T47D (cell line): ENCODE measurements at regions not wholly inside any gene's neighbourhood (a gene's known extent, or its start where the extent isn't known, plus 50 kb on each side); places are given as distances from the start of the nearest gene placed in this dataset.
A peak's percentile ranks its signal among the peaks of the same experiment; 100 is the strongest.

Experiments used
- DNase-seq, 2 experiments: peaks; one replicate each; pipeline versions ENCODE4 v3.0.0 to v3.0.0-alpha.2; 2011 to 2012; ENCODE audit warnings: low read depth in 1 of 2, low spot score in 1 of 2
- JUND ChIP-seq: IDR thresholded peaks from 2 replicates; pipeline ENCODE4 v1.6.1; 2012; ENCODE audit warnings: low read depth
- in situ Hi-C: cut with HindIII; loops from 2 replicates; pipeline ENCODE4 v1.10.0; 2016; ENCODE audit warnings: low sequenced_read_pairs, low pct_unique_long_range_greater_than_20kb

DNA sequence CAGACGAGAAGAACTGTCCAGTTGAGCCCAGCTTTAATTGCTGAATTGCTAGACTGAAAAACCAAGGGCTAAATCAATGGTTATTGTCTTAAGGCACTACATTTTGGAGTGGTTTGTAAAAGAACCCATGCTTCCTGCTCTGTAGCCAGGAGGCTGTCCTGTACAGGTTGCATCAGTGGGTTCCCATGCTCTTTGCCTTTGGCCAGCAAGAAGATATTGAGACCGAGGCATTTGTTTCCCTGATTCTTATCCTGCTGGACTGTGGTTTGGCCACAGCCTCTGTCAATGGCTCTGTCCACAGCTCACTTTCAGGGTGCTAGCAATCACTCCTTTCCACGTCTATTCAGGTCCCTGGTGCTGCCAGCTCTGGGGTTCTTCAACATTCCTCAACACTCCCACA lies 89.6 kb downstream of the FAM43A start:
- in situ Hi-C loops = no loop called here
- TF ChIP-seq JUND = no peak
- peak in 1 of 2 experiments; percentile 94 for DNase-seq

DNA sequence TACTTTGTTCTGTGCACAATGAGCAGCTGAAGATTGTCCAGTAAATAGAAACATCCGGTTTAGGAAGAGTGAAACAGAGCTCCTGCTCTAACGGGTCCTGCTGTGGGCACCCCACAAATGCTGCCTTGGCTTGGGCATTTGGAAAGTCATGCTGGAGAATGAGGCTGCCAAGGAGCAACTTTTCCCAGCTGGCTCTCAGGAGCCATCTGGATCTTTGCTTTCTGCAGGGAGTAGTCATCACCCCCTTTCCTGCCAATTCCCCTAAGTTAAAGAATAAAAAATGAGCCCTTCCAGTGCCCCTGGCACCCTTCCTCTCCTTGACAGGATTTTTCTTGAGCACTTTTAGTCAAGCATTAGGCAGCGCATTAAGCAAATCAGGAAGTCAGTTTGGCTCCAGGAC lies 90.0 kb downstream of the FAM43A start:
- in situ Hi-C loops = no loop called here
- no peak for TF ChIP-seq JUND
- DNase-seq = no peak

DNA sequence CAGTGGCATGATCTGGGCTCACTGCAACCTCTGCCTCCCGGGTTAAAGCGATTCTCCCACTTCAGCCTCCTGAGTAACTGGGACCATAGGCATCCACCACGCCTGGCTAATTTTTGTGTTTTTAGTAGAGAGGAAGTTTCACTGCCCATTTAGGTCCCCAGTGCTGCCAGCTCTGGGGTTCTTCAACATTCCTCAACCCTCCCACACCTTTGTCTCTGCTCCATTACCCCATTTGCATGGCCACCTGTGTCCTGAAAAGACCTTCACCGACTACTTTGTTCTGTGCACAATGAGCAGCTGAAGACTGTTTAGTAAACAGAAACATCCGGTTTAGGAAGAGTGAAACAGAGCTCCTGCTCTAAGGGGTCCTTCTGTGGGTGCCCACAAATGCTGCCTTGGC lies 92.0 kb downstream of the FAM43A start:
- DNase-seq = no peak
- in situ Hi-C loops = no loop called here
- TF ChIP-seq JUND = no peak

DNA sequence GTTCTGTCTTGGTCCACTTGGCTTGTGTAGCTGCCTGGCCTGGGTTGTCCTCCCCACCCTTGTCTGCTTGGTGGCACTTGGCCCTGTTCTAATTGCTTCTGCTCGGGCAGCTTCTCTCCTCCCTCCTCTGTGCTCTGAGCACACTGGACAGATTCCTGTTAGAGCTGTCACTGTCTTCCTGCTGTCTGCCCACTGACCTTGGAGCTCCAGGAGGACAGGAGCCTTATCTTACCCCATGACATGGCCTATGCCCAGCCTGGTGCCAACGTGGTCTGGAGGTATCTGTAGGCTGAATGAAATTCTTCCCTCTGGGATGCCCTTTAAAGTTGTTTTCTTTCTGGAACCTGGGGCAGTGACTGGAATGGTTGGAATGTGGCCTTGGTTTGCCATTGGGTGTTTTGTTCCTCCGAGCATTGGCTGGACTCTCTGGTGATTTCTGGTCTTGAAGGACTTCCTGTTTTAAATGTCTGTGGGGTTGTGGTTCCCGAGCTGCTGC lies 94.1 kb downstream of the FAM43A start:
- in situ Hi-C loops = no loop called here
- DNase-seq = peak; percentile 74 to 92
- no peak for TF ChIP-seq JUND

DNA sequence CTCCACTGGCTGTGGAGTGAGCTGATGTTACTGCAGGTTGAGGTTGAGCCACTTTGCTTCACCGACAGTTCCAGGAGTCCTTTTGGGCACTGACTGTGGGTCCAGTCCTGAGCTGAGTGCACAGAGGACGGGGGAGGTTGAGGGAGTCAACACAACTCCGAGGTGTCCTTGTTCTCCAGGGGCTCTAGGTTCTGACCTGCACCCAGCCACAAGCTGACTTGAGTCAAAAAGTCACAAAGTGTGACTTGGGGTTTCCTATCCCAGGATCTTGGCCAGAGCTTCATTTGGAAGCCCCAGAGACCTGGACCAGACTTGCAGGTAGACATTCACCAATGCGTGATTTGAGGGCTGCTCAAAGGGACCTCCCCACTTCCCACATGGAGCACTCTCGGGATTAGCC lies 95.0 kb downstream of the FAM43A start:
- in situ Hi-C loops = no loop called here
- no peak for DNase-seq
- TF ChIP-seq JUND = no peak

- in situ Hi-C loops = no loop called here
- no peak for DNase-seq
- no peak for TF ChIP-seq JUND
Observed at GRCh38 chr3:194781617-194782016, 95.9 kb downstream of the FAM43A start.

GRCh38 chr3:194782698-194783404 lies 97.2 kb downstream of the FAM43A start:
- in situ Hi-C loops = no loop called here
- no peak for TF ChIP-seq JUND
- peak in 1 of 2 experiments; percentile 62 for DNase-seq

DNA sequence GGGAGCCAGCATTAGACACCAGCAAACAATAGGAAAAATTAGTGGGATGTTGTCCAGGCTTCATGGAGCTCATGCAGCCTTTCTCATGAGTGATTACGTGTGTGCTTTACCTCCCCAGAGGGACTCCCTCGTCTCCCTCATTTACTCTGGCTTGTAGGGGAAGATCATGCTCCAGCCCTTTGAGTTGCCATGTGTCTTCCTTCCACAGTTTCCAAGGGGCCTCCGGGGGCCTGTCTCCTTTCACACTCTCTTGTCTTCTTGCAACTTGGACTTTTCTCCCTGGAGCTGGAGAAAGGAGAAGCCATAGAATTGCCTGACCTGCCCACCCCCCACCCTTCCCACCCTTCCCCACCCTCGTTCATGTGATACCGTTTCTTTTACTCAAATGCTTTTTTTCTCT lies 98.7 kb downstream of the FAM43A start:
- no peak for TF ChIP-seq JUND
- in situ Hi-C loops = no loop called here
- DNase-seq = no peak

GRCh38 chr3:194785315-194785714 lies 99.6 kb downstream of the FAM43A start:
- in situ Hi-C loops = no loop called here
- DNase-seq = no peak
- TF ChIP-seq JUND = no peak

DNA sequence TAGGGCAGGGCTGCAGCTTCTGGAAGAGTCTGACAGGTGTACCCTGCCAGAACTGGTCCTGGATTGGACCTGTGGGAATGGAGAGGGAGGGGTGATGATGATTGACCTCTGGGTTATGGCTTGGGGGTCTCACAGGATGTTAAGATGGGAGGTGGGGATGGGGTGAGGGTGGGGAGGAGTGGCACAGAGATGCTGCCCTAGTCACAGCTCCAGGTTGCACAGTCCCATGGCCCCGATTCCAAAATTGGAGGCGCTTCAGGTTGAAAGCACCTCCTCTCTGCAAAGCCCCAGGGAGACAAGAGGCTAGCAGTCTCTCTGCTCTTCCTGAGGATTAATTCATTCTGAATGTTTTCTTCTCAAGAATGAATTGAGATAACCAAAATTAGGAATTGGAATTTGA lies 101.4 kb downstream of the FAM43A start:
- in situ Hi-C loops = no loop called here
- TF ChIP-seq JUND = no peak
- DNase-seq = no peak

DNA sequence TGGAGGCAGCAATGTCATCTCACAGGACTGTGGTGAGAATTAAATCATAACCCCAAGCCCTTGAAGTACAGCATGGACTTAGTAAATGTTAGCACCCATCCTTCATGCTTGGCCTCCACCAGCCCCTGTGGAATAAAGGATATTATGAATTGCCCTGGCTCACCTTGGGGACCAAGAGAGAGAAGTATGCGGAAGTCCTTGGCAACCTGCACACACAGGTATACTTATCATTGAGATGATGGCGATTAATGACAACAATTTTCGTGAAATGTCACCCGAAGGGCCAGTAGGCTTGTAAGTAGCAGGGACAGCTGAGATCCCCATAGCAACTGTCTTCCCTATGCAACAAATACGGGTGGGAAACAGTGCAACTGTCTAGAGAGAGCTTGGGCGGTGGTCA lies 102.0 kb downstream of the FAM43A start:
- TF ChIP-seq JUND = no peak
- in situ Hi-C loops = no loop called here
- DNase-seq = no peak

DNA sequence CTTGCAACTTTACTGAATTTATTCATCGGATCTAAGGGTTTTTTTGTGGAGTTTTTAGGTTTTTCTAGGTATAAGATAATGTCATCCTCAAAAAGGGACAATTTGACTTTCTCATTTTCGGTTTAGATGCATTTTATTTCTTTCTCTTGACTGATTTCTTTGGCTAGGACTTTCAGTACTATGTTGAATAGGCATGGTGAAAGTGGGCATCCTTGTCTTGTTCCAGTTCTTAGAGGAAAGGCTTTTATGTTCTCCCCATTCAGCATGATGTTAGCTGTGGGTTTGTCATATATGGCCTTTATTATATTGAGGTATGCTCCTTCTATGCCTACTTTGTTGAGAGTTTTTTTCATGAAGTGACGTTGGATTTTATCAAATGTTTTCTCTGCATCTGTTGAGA lies 106.7 kb downstream of the FAM43A start:
- in situ Hi-C loops = no loop called here
- DNase-seq = no peak
- TF ChIP-seq JUND = no peak

DNA sequence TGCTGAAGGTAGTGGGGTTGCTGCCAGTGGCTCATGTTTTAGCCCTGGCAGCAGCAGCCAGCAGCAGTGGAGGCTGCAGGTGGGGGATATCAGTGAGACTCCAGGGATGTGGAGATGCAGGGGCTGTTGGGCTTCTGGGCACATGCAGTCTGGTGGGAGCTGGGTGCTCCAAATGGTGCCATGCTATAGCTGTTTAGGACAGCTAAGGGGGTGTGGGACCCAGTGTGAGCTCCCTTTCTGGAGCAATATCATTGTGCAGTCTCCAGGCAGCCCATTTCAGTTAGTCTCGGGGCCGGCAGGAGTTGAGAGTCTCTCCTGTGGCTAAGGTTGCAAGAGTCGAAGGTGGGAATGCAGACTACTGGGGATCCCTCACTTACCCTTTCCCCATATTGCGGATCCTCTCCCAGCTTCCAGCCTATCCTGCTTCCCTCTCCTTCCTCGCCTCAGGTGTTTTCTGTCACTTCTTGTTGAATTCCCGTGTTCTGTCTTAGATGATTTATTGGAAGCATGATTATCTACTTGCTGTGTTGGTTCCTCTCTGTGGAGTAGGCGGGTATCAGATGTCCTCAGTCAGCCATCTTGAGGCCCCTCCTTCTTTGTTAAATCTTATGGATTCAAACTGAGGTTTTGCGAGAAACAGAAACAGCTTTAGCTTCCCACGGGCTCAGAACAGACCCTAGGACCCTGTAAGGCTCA lies 112.0 kb downstream of the FAM43A start:
- TF ChIP-seq JUND = no peak
- in situ Hi-C loops = no loop called here

GRCh38 chr3:194798486-194798885 lies 112.8 kb downstream of the FAM43A start:
- no peak for DNase-seq
- in situ Hi-C loops = no loop called here
- TF ChIP-seq JUND = no peak

More for the DNA sequence above, 112.0 kb downstream of the FAM43A start:
- no peak for DNase-seq
